GM12865 (cell line): ENCODE measurements at regions not wholly inside any gene's neighbourhood (a gene's known extent, or its start where the extent isn't known, plus 50 kb on each side); places are given as distances from the start of the nearest gene placed in this dataset.
A peak's percentile ranks its signal among the peaks of the same experiment; 100 is the strongest.

Experiments
- DNase-seq: peaks from one replicate; pipeline ENCODE4 v3.0.0; 2010; ENCODE audit warnings: low read depth
- H3K4me3 ChIP-seq: 2 replicates; pipeline ENCODE4 v1.5.1; 2011; ENCODE audit warnings: mild to moderate bottlenecking, low read depth, low read length, control low read depth
- TF ChIP-seq, protein P1 (sequence below): IDR thresholded peaks from 2 replicates; pipeline ENCODE4 v1.5.1; 2011; ENCODE audit warnings: low read length, control low read depth, low read depth, inconsistent platforms; ENCODE audit not compliant: insufficient read depth; ENCODE audit errors: missing control alignments

DNA sequence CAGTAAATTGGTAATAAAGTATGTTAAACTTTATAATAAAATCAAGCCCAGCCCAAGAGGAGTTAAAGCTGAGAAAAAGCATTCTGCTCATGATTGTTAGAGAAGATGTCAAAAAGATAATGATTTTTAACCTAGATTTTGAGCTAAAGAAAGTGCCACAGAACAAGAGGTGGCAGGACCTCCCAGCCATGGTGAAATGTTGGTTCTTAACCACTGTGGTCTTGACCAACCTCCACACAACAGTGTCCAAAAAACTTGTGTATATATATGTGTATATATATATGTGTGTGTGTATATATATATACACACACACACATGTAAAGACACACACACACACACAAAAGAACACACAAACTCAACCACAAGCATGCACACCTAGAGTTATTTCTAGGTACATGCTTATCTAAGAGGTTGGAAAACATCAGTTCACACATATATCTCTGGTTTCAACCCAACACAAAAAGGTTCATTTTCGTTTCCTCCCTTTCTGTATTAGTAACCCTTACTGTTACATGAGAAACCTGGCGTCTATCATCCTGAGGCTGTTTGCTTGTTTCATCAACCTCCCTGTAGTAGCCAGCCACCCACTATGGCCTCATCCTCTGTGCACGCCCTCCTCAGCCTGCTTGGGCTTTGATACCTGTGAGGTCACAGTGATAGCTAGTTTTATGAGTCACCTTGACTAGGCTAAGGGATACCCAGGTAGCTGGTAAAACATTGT lies 631.8 kb upstream of the ID2 start:
- H3K4me3 ChIP-seq = peak overlapping the region; percentile 40
- DNase-seq = peak; percentile 94
- TF ChIP-seq, protein P1, sequence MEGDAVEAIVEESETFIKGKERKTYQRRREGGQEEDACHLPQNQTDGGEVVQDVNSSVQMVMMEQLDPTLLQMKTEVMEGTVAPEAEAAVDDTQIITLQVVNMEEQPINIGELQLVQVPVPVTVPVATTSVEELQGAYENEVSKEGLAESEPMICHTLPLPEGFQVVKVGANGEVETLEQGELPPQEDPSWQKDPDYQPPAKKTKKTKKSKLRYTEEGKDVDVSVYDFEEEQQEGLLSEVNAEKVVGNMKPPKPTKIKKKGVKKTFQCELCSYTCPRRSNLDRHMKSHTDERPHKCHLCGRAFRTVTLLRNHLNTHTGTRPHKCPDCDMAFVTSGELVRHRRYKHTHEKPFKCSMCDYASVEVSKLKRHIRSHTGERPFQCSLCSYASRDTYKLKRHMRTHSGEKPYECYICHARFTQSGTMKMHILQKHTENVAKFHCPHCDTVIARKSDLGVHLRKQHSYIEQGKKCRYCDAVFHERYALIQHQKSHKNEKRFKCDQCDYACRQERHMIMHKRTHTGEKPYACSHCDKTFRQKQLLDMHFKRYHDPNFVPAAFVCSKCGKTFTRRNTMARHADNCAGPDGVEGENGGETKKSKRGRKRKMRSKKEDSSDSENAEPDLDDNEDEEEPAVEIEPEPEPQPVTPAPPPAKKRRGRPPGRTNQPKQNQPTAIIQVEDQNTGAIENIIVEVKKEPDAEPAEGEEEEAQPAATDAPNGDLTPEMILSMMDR = no peak

DNA sequence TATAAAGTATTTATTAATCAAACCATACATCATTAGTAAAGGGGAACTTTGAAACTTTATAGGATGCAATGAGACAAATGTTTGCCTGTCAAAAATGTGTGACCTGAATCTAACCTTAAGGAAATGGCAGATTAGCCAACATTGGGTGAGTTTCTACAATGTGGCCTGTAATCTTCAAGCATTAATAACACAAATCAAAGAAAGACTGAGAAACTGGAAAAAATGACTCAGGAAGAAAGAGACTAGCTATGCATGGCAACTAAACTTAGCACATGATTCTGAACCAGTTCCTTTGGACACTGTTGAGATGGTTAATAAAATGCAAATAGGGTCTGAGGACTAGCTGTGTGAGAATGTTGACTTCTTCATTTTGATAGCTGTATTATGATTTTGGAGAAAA lies 628.6 kb upstream of the ID2 start:
- peak; percentile 13 for DNase-seq
- H3K4me3 ChIP-seq = no peak overlapping the region
- TF ChIP-seq, protein P1 = no peak

- DNase-seq = no peak
- TF ChIP-seq, protein P1 = no peak
- no peak overlapping the region for H3K4me3 ChIP-seq
Measured at GRCh38 chr2:8054070-8054469, 627.8 kb upstream of the ID2 start.

GRCh38 chr2:8058652-8059051 lies 623.2 kb upstream of the ID2 start:
- H3K4me3 ChIP-seq = no peak overlapping the region
- DNase-seq = peak; percentile 54
- TF ChIP-seq, protein P1 = no peak

- TF ChIP-seq, protein P1 = no peak
- DNase-seq = no peak
- H3K4me3 ChIP-seq = no peak overlapping the region
Measured at GRCh38 chr2:8059255-8059654, 622.6 kb upstream of the ID2 start.

GRCh38 chr2:8059794-8060193 lies 622.1 kb upstream of the ID2 start:
- TF ChIP-seq, protein P1 = no peak
- no peak for DNase-seq

DNA sequence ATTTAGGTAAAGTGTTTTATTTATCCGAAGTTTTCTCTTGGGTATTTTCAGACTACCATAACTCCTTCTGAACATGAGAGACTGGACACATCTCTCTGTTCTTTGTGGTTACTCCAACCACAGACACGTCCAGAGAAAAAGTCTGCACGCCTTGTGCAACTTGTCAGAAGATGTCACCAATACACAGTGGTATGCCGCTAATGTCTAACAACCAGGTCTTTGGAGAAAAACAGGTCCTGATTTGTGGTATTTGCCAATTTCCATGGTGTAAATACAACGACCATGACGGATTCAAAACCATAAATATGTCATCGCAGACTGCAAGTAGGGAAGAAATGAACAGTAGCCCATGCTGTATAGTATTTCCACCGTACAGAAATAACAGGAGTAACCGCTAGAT lies 620.6 kb upstream of the ID2 start:
- TF ChIP-seq, protein P1 = no peak

More at GRCh38 chr2:8059794-8060193, 622.1 kb upstream of the ID2 start:
- H3K4me3 ChIP-seq = no peak overlapping the region

More for the DNA sequence above, 620.6 kb upstream of the ID2 start:
- H3K4me3 ChIP-seq = no peak overlapping the region
- no peak for DNase-seq
